Naive thymus-derived CD4-positive, alpha-beta T cell (primary cell): ENCODE measurements at regions not wholly inside any gene's neighbourhood (a gene's known extent, or its start where the extent isn't known, plus 50 kb on each side); places are given as distances from the start of the nearest gene placed in this dataset.

Experiments used
- ATAC-seq: fragments of 150-1000 bp; cut with Tn5 transposase; 2 replicates; pipeline ENCODE4 v1.10.0; 2021; ENCODE audit warnings: mild to moderate bottlenecking, moderate library complexity
- CTCF ChIA-PET: fragments of 350-600 bp; sonication (Branson Sonifier 250); formaldehyde crosslinking; loops from one replicate; lab custom pipeline; 2021; ENCODE audit warnings: antibody characterized with exemption; lab: Charles Lee
- POLR2A ChIA-PET: fragments of 350-600 bp; sonication (Branson Sonifier 250); formaldehyde crosslinking; loops from one replicate; lab custom pipeline; 2021; ENCODE audit warnings: antibody characterized with exemption, inconsistent platforms; lab: Charles Lee
- DNase-seq, 9 donors: peaks; one replicate each; pipeline versions ENCODE4 v3.0.0 to v3.0.0-alpha.2; 2020 to 2022; ENCODE audit warnings: mixed read lengths in 1 of 9
- H3K27ac ChIP-seq: one replicate; pipeline ENCODE4 v1.7.0; 2013; ENCODE audit warnings: mild to moderate bottlenecking, low read depth, low read length, moderate library complexity
- H3K27me3 ChIP-seq, 2 donors: one replicate each; pipeline ENCODE4 v1.7.0; 2013; ENCODE audit warnings: low read length in 2 of 2, mild to moderate bottlenecking in 2 of 2, moderate library complexity in 2 of 2; ENCODE audit not compliant: control insufficient read depth in 2 of 2, insufficient read depth in 2 of 2
- H3K36me3 ChIP-seq, 3 experiments: 1 replicate in 2 of 3; 2 replicates in 1 of 3; pipeline ENCODE4 v1.7.0; 2013; ENCODE audit warnings: low read length in 3 of 3, mild to moderate bottlenecking in 3 of 3, moderate library complexity in 1 of 3; ENCODE audit not compliant: insufficient read depth in 3 of 3, control insufficient read depth in 2 of 3
- H3K4me1 ChIP-seq, 2 donors: one replicate each; pipeline ENCODE4 v1.7.0; 2013; ENCODE audit warnings: low read length in 2 of 2, mild to moderate bottlenecking in 2 of 2, moderate library complexity in 1 of 2; ENCODE audit not compliant: control insufficient read depth in 2 of 2, insufficient read depth in 2 of 2
- H3K4me3 ChIP-seq: 2 replicates; pipeline ENCODE4 v1.7.0; 2013; ENCODE audit warnings: mild to moderate bottlenecking, low read length
- H3K9me3 ChIP-seq, 3 experiments: 1 replicate in 2 of 3; 2 replicates in 1 of 3; pipeline ENCODE4 v1.7.0; 2013; ENCODE audit warnings: low read length in 3 of 3; ENCODE audit not compliant: control insufficient read depth in 2 of 3
- H3K27ac Mint-ChIP-seq, 9 donors: one replicate each; pipeline ENCODE4 v1.8.0; 2020 to 2022; ENCODE audit warnings: mixed read lengths in 9 of 9, mild to moderate bottlenecking in 8 of 9, moderate library complexity in 5 of 9, inconsistent platforms in 2 of 9
- H3K27me3 Mint-ChIP-seq, 5 donors: one replicate each; pipeline ENCODE4 v1.8.0; 2021 to 2022; ENCODE audit warnings: mixed read lengths in 5 of 5, mild to moderate bottlenecking in 1 of 5
- H3K36me3 Mint-ChIP-seq, 5 donors: one replicate each; pipeline ENCODE4 v1.8.0; 2020 to 2022; ENCODE audit warnings: mixed read lengths in 5 of 5, mild to moderate bottlenecking in 3 of 5, inconsistent platforms in 1 of 5
- H3K4me1 Mint-ChIP-seq, 7 donors: one replicate each; pipeline ENCODE4 v1.8.0; 2020 to 2022; ENCODE audit warnings: mixed read lengths in 7 of 7, mild to moderate bottlenecking in 3 of 7, inconsistent platforms in 1 of 7
- H3K4me3 Mint-ChIP-seq, 10 donors: one replicate each; pipeline ENCODE4 v1.8.0; 2020 to 2022; ENCODE audit warnings: mild to moderate bottlenecking in 10 of 10, mixed read lengths in 10 of 10, moderate library complexity in 6 of 10, inconsistent platforms in 2 of 10
- H3K9me3 Mint-ChIP-seq, 11 donors: one replicate each; pipeline ENCODE4 v1.8.0; 2020 to 2022; ENCODE audit warnings: mixed read lengths in 11 of 11, mild to moderate bottlenecking in 4 of 11, inconsistent platforms in 1 of 11, moderate library complexity in 1 of 11
- intact Hi-C, 2 donors: fragments of 100-400 bp; cut with micrococcal nuclease; formaldehyde crosslinking; loops; one replicate each; pipeline ENCODE4 v1.15.1; 2023

DNA sequence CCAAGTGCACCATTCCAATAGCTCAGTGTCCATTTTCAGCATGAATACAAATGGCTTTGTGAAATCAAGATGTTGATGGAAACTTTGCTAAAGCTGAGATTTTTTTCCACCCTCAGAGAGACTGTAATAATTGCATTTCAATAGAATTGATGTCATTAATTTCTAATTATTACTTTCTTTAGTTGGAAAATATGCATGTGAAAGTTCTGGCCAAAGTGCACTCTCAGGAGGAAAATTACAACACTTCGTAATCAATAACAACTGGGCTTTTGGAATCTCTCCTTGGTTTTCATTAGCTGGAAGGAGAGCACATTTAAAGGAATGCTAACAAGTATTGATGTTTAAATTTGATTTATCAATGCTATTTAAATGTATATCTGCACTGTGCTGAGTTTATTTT, 529.5 kb upstream of the CDH8 start:
- H3K4me1 ChIP-seq, result no peaks in the 10 kb centered on the region
- CTCF ChIA-PET, result no interaction called here
- H3K36me3 Mint-ChIP-seq, result no peaks in the 10 kb centered on the region
- DNase-seq (no peak), ATAC-seq (no peak)
- no peak overlapping the region for H3K4me3 ChIP-seq
- peaks cover 0 to 36% (median 9%) of the 10 kb centered on the region in 11 donors for H3K9me3 Mint-ChIP-seq
- no peak overlapping the region for H3K4me3 Mint-ChIP-seq
- H3K27me3 ChIP-seq, result no peaks in the 10 kb centered on the region
- no peaks in the 10 kb centered on the region for H3K9me3 ChIP-seq
- H3K4me1 Mint-ChIP-seq, result no peaks in the 10 kb centered on the region
- no peak overlapping the region for H3K27ac Mint-ChIP-seq
- no peaks in the 10 kb centered on the region for H3K27me3 Mint-ChIP-seq
- POLR2A ChIA-PET, result no interaction called here
- no peaks in the 10 kb centered on the region for H3K36me3 ChIP-seq
- intact Hi-C loops, result no loop called here
- no peak overlapping the region for H3K27ac ChIP-seq

DNA sequence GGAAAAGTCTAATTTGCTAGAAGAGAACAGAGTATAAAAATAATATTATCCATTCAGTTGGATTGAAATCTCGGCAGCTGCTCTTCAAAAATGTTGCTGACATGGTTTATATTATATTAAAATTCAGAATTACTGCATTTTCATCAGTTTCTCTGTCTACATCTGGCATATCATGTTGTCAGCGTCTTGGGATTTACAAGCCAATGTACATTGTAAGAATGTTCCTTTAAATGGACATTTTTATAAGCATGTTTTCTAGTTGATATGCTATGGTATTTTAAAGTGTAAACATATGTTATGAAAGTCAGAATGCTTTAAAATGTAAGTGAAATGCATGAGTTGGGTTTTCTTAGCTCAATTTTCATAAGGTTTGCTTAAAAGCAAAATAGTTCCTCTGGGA, 528.1 kb upstream of the CDH8 start:
- ATAC-seq, result no peak

DNA sequence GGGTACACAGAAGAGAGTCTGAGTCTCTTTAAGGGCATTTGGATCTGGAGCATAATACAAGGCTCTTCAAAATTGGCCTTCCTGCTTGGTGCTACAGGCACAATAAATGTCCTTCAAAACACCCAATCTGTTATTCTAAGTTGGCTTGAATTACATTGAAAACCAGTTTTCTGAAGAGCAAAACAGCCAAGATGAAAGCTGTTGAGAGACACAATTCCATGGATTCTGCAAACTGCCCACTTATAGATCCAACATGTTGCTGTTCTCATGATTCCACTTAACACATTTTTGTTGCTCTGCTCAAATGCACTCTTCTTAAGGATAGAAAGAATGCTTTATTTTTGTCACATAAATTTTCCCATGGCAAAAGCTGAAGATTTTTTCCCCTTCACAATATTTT, 525.9 kb upstream of the CDH8 start:
- Mint-ChIP-seq H3K4me3 (no peak overlapping the region), H3K36me3 (peaks cover 0 to 5% (median 0%) of the 10 kb centered on the region in 5 donors), H3K4me1 (no peaks in the 10 kb centered on the region), H3K27ac (no peak overlapping the region), H3K27me3 (no peaks in the 10 kb centered on the region), H3K9me3 (peaks cover 0 to 51% (median 16%) of the 10 kb centered on the region in 11 donors)
- H3K9me3 ChIP-seq, result peaks cover 0 to 13% (median 0%) of the 10 kb centered on the region in 3 experiments
- H3K4me3 ChIP-seq, result no peak overlapping the region
- H3K27ac ChIP-seq, result no peak overlapping the region
- ChIA-PET POLR2A (no interaction called here), CTCF (no interaction called here)
- H3K27me3 ChIP-seq, result no peaks in the 10 kb centered on the region
- intact Hi-C loops, result no loop called here
- no peaks in the 10 kb centered on the region for H3K36me3 ChIP-seq
- no peak for DNase-seq
- ATAC-seq, result no peak
- no peaks in the 10 kb centered on the region for H3K4me1 ChIP-seq

More for the DNA sequence above, 528.1 kb upstream of the CDH8 start:
- CTCF ChIA-PET, result no interaction called here
- Mint-ChIP-seq H3K4me3 (no peak overlapping the region), H3K4me1 (no peaks in the 10 kb centered on the region), H3K27me3 (no peaks in the 10 kb centered on the region), H3K27ac (no peak overlapping the region), H3K9me3 (peaks cover 0 to 44% (median 9%) of the 10 kb centered on the region in 11 donors), H3K36me3 (no peaks in the 10 kb centered on the region)
- POLR2A ChIA-PET, result no interaction called here
- no peaks in the 10 kb centered on the region for H3K27me3 ChIP-seq
- no peak for DNase-seq
- no peak overlapping the region for H3K4me3 ChIP-seq
- H3K9me3 ChIP-seq, result peaks cover 0 to 2% (median 0%) of the 10 kb centered on the region in 3 experiments
- intact Hi-C loops, result no loop called here
- H3K27ac ChIP-seq, result no peak overlapping the region
- H3K4me1 ChIP-seq, result no peaks in the 10 kb centered on the region
- no peaks in the 10 kb centered on the region for H3K36me3 ChIP-seq

DNA sequence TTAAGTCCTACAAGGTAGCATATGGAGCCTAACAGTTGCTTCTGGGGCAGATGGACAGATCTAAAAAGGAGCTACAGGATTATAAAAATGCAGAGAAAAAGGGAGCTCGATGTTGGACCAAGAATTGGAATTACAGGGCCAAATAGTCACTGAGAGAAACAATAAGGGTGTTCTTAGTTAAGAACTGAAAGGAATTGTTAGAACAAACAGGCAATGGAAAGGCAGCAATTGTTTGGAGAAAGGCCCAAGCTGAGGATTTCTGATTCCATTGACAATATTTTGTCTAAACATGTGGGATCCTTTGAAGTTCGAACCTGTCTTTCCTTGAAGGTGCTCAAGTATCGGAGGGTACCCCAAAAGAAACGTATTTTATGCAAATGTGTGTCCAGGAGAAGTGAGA, 513.6 kb upstream of the CDH8 start:
- intact Hi-C loops, result no loop called here
- CTCF ChIA-PET, result no interaction called here
- no peaks in the 10 kb centered on the region for H3K9me3 ChIP-seq
- H3K36me3 ChIP-seq, result no peaks in the 10 kb centered on the region
- Mint-ChIP-seq H3K4me3 (no peak overlapping the region), H3K36me3 (no peaks in the 10 kb centered on the region), H3K4me1 (no peaks in the 10 kb centered on the region), H3K27me3 (no peaks in the 10 kb centered on the region), H3K9me3 (peaks cover 7 to 39% (median 12%) of the 10 kb centered on the region in 11 donors), H3K27ac (no peak overlapping the region)
- no peak overlapping the region for H3K4me3 ChIP-seq
- DNase-seq (no peak), ATAC-seq (no peak)
- no peaks in the 10 kb centered on the region for H3K4me1 ChIP-seq
- no peaks in the 10 kb centered on the region for H3K27me3 ChIP-seq
- POLR2A ChIA-PET, result interaction anchor here (0.6 kb wide), 1 partner anchor 1371 kb away, joined by 4 read pairs; no protein-coding TSS in a partner anchor
- H3K27ac ChIP-seq, result no peak overlapping the region

DNA sequence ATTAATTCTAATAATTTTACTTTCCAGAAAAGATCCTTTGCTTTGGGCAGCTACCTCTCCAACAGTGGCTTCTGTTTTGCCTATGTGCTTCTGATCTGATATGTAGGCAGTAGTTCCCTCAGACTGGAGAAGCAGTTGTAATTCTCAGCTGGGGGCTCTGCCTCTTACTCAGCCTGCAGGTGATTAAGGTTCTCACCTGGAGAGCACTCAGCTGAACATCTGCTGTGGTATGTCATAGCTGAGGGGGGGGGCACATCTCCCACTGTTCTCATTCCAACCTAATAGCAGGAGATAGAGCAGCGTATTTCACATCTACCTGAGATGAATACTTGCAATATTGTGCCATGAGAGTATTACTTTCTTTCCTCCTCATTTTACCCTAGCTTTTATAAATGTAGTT, 511.9 kb upstream of the CDH8 start:
- Mint-ChIP-seq H3K27ac (no peak overlapping the region), H3K9me3 (peaks cover 4 to 43% (median 11%) of the 10 kb centered on the region in 11 donors), H3K27me3 (no peaks in the 10 kb centered on the region), H3K4me1 (no peaks in the 10 kb centered on the region), H3K4me3 (no peak overlapping the region), H3K36me3 (no peaks in the 10 kb centered on the region)
- Histone ChIP-seq H3K27me3 (no peaks in the 10 kb centered on the region), H3K4me1 (no peaks in the 10 kb centered on the region), H3K9me3 (no peaks in the 10 kb centered on the region), H3K4me3 (no peak overlapping the region), H3K27ac (no peak overlapping the region), H3K36me3 (no peaks in the 10 kb centered on the region)
- ATAC-seq (no peak), DNase-seq (no peak)
- ChIA-PET CTCF (no interaction called here), POLR2A (no interaction called here)
- intact Hi-C loops, result no loop called here

DNA sequence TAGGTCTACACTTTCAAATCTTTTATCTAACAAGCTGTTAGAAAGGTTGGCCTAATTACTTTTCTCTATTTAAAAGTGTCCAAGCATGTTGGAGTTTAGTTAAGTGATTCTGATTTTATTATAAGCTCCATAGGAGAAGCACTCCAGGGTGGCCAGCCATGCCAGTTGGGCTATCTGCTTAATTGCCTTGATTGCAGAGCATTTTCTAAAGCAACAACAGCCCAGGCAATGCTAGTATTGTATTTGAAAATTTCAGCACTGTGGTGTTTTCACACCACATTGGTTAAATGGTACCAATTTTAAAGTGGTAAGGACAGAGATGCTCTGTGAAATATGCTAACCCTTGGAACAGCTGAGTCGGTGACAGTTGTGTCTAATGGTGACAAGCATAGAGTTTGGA, 510.5 kb upstream of the CDH8 start:
- intact Hi-C loops, result no loop called here
- no peak overlapping the region for H3K4me3 Mint-ChIP-seq
- H3K4me1 Mint-ChIP-seq, result no peaks in the 10 kb centered on the region
- DNase-seq, result no peak
- H3K27me3 Mint-ChIP-seq, result no peaks in the 10 kb centered on the region
- Histone ChIP-seq H3K36me3 (no peaks in the 10 kb centered on the region), H3K27ac (no peak overlapping the region), H3K9me3 (no peaks in the 10 kb centered on the region), H3K4me1 (no peaks in the 10 kb centered on the region), H3K27me3 (no peaks in the 10 kb centered on the region), H3K4me3 (no peak overlapping the region)
- no peaks in the 10 kb centered on the region for H3K36me3 Mint-ChIP-seq
- ChIA-PET CTCF (no interaction called here), POLR2A (no interaction called here)
- no peak overlapping the region for H3K27ac Mint-ChIP-seq
- ATAC-seq, result no peak
- peaks cover 2 to 44% (median 15%) of the 10 kb centered on the region in 11 donors for H3K9me3 Mint-ChIP-seq

DNA sequence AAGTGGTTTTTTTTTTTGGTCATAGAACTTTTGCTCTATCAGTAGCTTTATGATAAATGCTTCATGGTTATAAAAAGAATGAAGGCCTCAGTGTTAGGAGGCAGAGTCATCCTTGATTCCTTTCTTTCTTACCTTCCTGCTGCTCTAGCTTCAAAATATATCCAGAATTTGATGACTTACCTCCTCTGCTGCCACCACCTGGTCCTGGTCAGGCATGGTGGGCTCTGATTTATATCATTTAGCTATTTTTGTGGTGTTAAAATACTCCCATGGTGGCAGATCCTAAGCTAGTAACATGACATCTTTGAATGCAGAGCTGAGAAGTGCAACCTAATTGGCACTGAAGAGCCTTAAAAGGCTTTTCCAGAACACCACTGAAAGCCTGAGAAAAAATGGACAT, 508.8 kb upstream of the CDH8 start:
- no peaks in the 10 kb centered on the region for H3K4me1 Mint-ChIP-seq
- Histone ChIP-seq H3K9me3 (no peaks in the 10 kb centered on the region), H3K27me3 (no peaks in the 10 kb centered on the region), H3K27ac (no peak overlapping the region), H3K4me1 (no peaks in the 10 kb centered on the region), H3K36me3 (no peaks in the 10 kb centered on the region), H3K4me3 (no peak overlapping the region)
- H3K27ac Mint-ChIP-seq, result no peak overlapping the region
- ATAC-seq (no peak), DNase-seq (no peak)
- CTCF ChIA-PET, result no interaction called here
- no peaks in the 10 kb centered on the region for H3K27me3 Mint-ChIP-seq
- H3K36me3 Mint-ChIP-seq, result no peaks in the 10 kb centered on the region
- H3K9me3 Mint-ChIP-seq, result peaks cover 2 to 40% (median 13%) of the 10 kb centered on the region in 11 donors
- no peak overlapping the region for H3K4me3 Mint-ChIP-seq
- POLR2A ChIA-PET, result no interaction called here
- intact Hi-C loops, result no loop called here
